Keratinocyte (primary cell): ENCODE measurements at regions not wholly inside any gene's neighbourhood (a gene's known extent, or its start where the extent isn't known, plus 50 kb on each side); places are given as distances from the start of the nearest gene placed in this dataset.

Experiments used
- DNase-seq: peaks from one replicate; pipeline ENCODE4 v3.0.0-alpha.2; 2011; ENCODE audit warnings: low read depth, missing footprints, low spot score
- FAIRE-seq: peaks from 2 replicates; lab custom pipeline; 2011; peaks lifted over from hg19 to GRCh38; lab: Jason Lieb, UNC
- H2AFZ ChIP-seq: 2 replicates; pipeline ENCODE4 v1.6.0; 2012; ENCODE audit warnings: low read length, control low read depth, inconsistent platforms; ENCODE audit not compliant: control insufficient read depth
- H3K27ac ChIP-seq: 2 replicates; pipeline ENCODE4 v1.5.1; 2011; ENCODE audit warnings: low read length; ENCODE audit not compliant: control insufficient read depth, insufficient read depth
- H3K27me3 ChIP-seq: 3 replicates; pipeline ENCODE4 v1.6.0; 2011; ENCODE audit warnings: low read length; ENCODE audit not compliant: control insufficient read depth, insufficient read depth; ENCODE audit errors: extremely low read depth
- H3K36me3 ChIP-seq, 2 experiments: 2 replicates in 1 of 2; 3 replicates in 1 of 2; pipeline ENCODE4 v1.5.1; 2011; ENCODE audit warnings: low read length in 2 of 2, mild to moderate bottlenecking in 1 of 2; ENCODE audit not compliant: control insufficient read depth in 2 of 2, insufficient read depth in 2 of 2; ENCODE audit errors: extremely low read depth in 1 of 2
- H3K4me1 ChIP-seq: 3 replicates; pipeline ENCODE4 v1.5.1; 2011; ENCODE audit warnings: low read length; ENCODE audit not compliant: control insufficient read depth, insufficient read depth; ENCODE audit errors: extremely low read depth
- H3K4me2 ChIP-seq: 3 replicates; pipeline ENCODE4 v1.6.0; 2011; ENCODE audit warnings: low read depth, low read length; ENCODE audit not compliant: control insufficient read depth, insufficient read depth; ENCODE audit errors: extremely low read depth
- H3K4me3 ChIP-seq, 3 experiments: fragments of 200-600 bp in 1 of 3; sonication (generic) in 1 of 3; 2 replicates in 2 of 3; 3 replicates in 1 of 3; pipeline ENCODE4 v1.5.1; 2011 to 2016; ENCODE audit warnings: low read length in 3 of 3, mild to moderate bottlenecking in 3 of 3, control low read depth in 2 of 3, inconsistent platforms in 1 of 3, low read depth in 1 of 3, mixed read lengths in 1 of 3, mixed run types in 1 of 3, moderate library complexity in 1 of 3; ENCODE audit not compliant: control insufficient read depth in 2 of 3, insufficient read depth in 2 of 3; ENCODE audit errors: extremely low read depth in 1 of 3
- H3K79me2 ChIP-seq: 2 replicates; pipeline ENCODE4 v1.6.0; 2012; ENCODE audit warnings: low read length; ENCODE audit not compliant: control insufficient read depth, insufficient read depth
- H3K9ac ChIP-seq: 3 replicates; pipeline ENCODE4 v1.6.0; 2011; ENCODE audit warnings: low read length; ENCODE audit not compliant: control insufficient read depth, insufficient read depth; ENCODE audit errors: extremely low read depth
- H3K9me1 ChIP-seq: 3 replicates; pipeline ENCODE4 v1.6.0; 2011; ENCODE audit warnings: low read length; ENCODE audit not compliant: control insufficient read depth, insufficient read depth; ENCODE audit errors: extremely low read depth
- H3K9me3 ChIP-seq: 2 replicates; pipeline ENCODE4 v1.5.1; 2012; ENCODE audit warnings: low read depth, low read length; ENCODE audit not compliant: control insufficient read depth
- H4K20me1 ChIP-seq: 3 replicates; pipeline ENCODE4 v1.6.0; 2011; ENCODE audit warnings: low read length; ENCODE audit not compliant: control insufficient read depth, insufficient read depth; ENCODE audit errors: extremely low read depth
- CTCF ChIP-seq, 3 experiments: IDR thresholded peaks in 1 of 3; conservative IDR thresholded peaks in 1 of 3; optimal IDR thresholded peaks in 1 of 3; 2 replicates in 2 of 3; 3 replicates in 1 of 3; pipeline versions ENCODE3 to v1.5.1; 2011; ENCODE audit warnings: low read length in 3 of 3, mild to moderate bottlenecking in 3 of 3, moderate library complexity in 2 of 3, control low read depth in 1 of 3, inconsistent platforms in 1 of 3; ENCODE audit not compliant: insufficient read depth in 2 of 3; ENCODE audit errors: extremely low read depth in 1 of 3
- EZH2 ChIP-seq: IDR thresholded peaks from one replicate; pipeline ENCODE4 v1.6.1; 2012; ENCODE audit warnings: inconsistent platforms, mild to moderate bottlenecking, low read length, moderate library complexity
- dilution Hi-C: fragments of 300-500 bp; cut with MboI; formaldehyde crosslinking; loops from one replicate; pipeline ENCODE4 v1.7.0; 2020; ENCODE audit warnings: low sequenced_read_pairs; ENCODE audit not compliant: extremely low pct_ligation_motif_present

DNA sequence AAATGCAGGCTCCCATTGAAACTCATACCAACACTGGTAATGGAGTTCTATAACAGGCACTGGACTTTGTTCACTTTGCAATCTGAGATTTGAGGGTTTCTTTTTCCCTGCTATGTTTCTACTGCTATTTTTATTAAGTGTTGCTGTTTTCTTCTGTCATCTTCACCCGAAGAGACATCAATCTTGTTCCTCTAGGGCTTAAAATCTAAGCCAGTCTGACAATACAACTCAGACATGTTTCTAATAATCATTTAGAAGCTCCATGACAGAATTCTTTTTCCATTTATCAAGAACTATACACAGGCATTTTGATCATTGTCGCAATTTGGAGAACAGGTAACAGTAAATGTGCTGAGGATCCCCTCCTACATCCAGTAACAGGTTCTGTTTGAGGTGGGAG, 98.5 kb upstream of the GNAI1 start:
- H2AFZ ChIP-seq: no peak overlapping the region
- DNase-seq (no peak), FAIRE-seq (no peak)
- TF ChIP-seq CTCF (optimal IDR thresholded peaks at IDR 0.05 in 1 of 3, IDR thresholded peaks at IDR 0.05 in 1 of 3, conservative IDR thresholded peaks at IDR 0.05 in 1 of 3; ENCODE audit: extremely low read depth in 1 of 3, insufficient read depth in 2 of 3, low read length in 3 of 3): no peak
- TF ChIP-seq EZH2: no peak
- H3K9ac ChIP-seq: no peak overlapping the region
- H3K4me3 ChIP-seq: no peak overlapping the region
- H3K27me3 ChIP-seq: no peaks in the 10 kb centered on the region
- no peaks in the 10 kb centered on the region for H3K79me2 ChIP-seq
- H3K36me3 ChIP-seq: no peaks in the 10 kb centered on the region
- no peaks in the 10 kb centered on the region for H3K9me3 ChIP-seq
- no peaks in the 10 kb centered on the region for H3K9me1 ChIP-seq
- no peaks in the 10 kb centered on the region for H3K4me1 ChIP-seq
- H4K20me1 ChIP-seq: no peaks in the 10 kb centered on the region
- H3K4me2 ChIP-seq: no peak overlapping the region
- dilution Hi-C loops: no loop called here
- H3K27ac ChIP-seq: no peak overlapping the region

GRCh38 chr7:80028717-80029116, 105.9 kb upstream of the GNAI1 start:
- DNase-seq: no peak
- Histone ChIP-seq H3K27me3 (no peaks in the 10 kb centered on the region), H2AFZ (no peak overlapping the region), H3K9ac (no peak overlapping the region), H3K9me1 (no peaks in the 10 kb centered on the region), H4K20me1 (no peaks in the 10 kb centered on the region), H3K4me1 (no peaks in the 10 kb centered on the region), H3K36me3 (no peaks in the 10 kb centered on the region), H3K27ac (no peak overlapping the region), H3K4me2 (no peak overlapping the region), H3K9me3 (no peaks in the 10 kb centered on the region), H3K79me2 (no peaks in the 10 kb centered on the region), H3K4me3 (no peak overlapping the region)
- FAIRE-seq: no peak
- dilution Hi-C loops: no loop called here
- no peak for TF ChIP-seq CTCF (optimal IDR thresholded peaks at IDR 0.05 in 1 of 3, IDR thresholded peaks at IDR 0.05 in 1 of 3, conservative IDR thresholded peaks at IDR 0.05 in 1 of 3; ENCODE audit: extremely low read depth in 1 of 3, insufficient read depth in 2 of 3, low read length in 3 of 3)
